NT2/D1 (cell line): ENCODE measurements at regions not wholly inside any gene's neighbourhood (a gene's known extent, or its start where the extent isn't known, plus 50 kb on each side); places are given as distances from the start of the nearest gene placed in this dataset.

Experiments
- DNase-seq: peaks from one replicate; pipeline ENCODE4 v3.0.0-alpha.2; 2011; ENCODE audit warnings: low read depth, low spot score
- H3K27me3 ChIP-seq: 2 replicates; pipeline ENCODE4 v1.6.0; 2011; ENCODE audit warnings: mild to moderate bottlenecking; ENCODE audit not compliant: insufficient read length, insufficient read depth
- H3K36me3 ChIP-seq: 2 replicates; pipeline ENCODE4 v1.6.1; 2011; ENCODE audit warnings: mild to moderate bottlenecking, low read length, mixed read lengths; ENCODE audit not compliant: insufficient read depth, insufficient read length
- H3K4me1 ChIP-seq: 2 replicates; pipeline ENCODE4 v1.5.1; 2011; ENCODE audit not compliant: insufficient read depth, insufficient read length
- H3K4me3 ChIP-seq: 2 replicates; pipeline ENCODE4 v1.5.1; 2011; ENCODE audit warnings: low read depth; ENCODE audit not compliant: insufficient read length
- H3K9ac ChIP-seq: 2 replicates; pipeline ENCODE4 v1.6.0; 2011; ENCODE audit warnings: low read depth; ENCODE audit not compliant: insufficient read length
- H3K9me3 ChIP-seq: 2 replicates; pipeline ENCODE4 v1.5.1; 2011; ENCODE audit warnings: mild to moderate bottlenecking, low read length; ENCODE audit not compliant: insufficient read depth
- SUZ12 ChIP-seq: IDR thresholded peaks from 2 replicates; pipeline ENCODE4 v1.6.1; 2011; ENCODE audit not compliant: insufficient read length, insufficient read depth; ENCODE audit errors: extremely low read depth
- YY1 ChIP-seq: IDR thresholded peaks from 2 replicates; pipeline ENCODE4 v1.6.1; 2011; ENCODE audit not compliant: insufficient read length, insufficient read depth
- ZNF274 ChIP-seq: IDR thresholded peaks from 2 replicates; pipeline ENCODE4 v1.6.1; 2011; ENCODE audit warnings: mild to moderate bottlenecking, low read depth, low read length

DNA sequence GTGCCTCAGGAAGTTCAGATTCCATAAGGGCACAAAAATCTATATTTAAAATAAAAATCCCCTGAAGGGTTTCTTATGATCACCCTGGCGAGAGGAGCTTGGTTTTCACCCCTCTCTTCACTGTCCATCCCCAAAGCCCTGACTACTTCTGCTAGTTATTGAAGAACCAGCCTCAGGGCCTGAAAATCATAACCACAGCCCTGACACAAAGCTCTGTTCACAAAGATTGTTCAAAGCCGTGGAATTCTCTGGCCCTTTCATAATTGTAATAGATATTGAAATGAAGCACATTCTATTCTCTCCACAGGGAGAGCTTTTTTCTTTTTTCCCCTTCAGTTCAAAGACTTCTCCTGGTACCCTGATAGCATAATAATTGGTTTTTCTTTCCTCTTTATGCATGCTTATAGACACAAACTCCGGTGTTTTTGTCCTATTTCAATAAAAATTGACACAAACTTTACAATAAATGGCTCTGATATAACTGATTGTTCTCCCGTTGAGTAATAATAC is 343.8 kb downstream of the CAAP1 start:
- Histone ChIP-seq H3K9me3 (no peaks in the 10 kb centered on the region), H3K27me3 (no peaks in the 10 kb centered on the region), H3K4me1 (no peaks in the 10 kb centered on the region), H3K4me3 (no peak overlapping the region), H3K36me3 (no peaks in the 10 kb centered on the region), H3K9ac (no peak overlapping the region)
- no peak for DNase-seq
- no peak for TF ChIP-seq ZNF274
- no peak for TF ChIP-seq YY1
- TF ChIP-seq SUZ12, result no peak

DNA sequence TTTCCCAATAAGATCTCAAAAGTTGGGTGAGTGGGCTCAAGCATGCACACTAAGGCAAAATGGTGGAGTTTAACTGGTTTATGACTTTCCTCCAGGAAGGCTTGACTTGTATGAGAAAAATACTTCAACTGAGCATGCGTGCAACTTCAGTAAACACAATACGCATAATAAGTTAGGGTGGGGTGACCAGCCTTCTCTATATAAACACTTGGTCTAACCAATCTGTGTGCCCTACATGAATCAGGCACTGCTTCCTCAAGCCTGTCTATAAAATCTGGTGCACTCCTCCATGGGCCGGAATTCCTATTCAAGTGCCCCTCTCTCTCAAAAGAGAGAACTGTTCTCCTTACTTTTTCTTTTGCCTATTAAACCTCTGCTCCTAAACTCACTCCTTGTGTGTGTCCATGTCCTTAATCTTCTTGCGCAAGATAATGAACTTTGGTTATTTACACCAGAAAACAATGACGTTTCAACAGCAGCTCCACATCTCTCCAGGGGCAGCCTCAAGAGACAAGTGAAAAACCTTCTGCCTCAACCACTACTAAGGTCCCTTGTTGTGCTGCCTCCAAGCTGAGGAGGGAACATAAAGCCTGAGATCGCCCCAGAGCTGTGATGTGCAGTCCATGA is 352.6 kb downstream of the CAAP1 start:
- TF ChIP-seq SUZ12 (no peak), YY1 (no peak), ZNF274 (no peak)

DNA sequence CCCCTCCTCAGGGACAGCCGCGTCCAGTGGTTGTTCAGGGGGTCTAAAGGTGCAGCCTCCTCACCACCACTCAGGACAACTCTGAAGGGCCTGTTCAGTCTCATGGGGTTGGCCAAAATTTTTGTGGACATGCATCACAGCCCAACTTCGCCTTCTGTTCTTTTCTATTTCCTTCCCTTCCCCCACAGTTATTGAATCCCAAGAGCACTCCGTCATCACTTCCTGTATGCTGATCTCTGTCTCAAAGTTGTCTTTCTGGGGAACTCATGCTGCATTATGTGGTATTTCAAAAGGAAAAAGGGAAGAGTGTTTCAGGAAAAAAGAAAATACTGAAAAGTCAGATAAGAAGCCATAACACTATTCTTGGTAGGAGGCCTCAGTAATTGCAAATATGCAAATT is 355.4 kb downstream of the CAAP1 start:
- no peaks in the 10 kb centered on the region for H3K9me3 ChIP-seq
- no peaks in the 10 kb centered on the region for H3K36me3 ChIP-seq
- H3K4me1 ChIP-seq, result no peaks in the 10 kb centered on the region
- no peak for TF ChIP-seq SUZ12
- TF ChIP-seq ZNF274, result no peak
- no peak for TF ChIP-seq YY1
- H3K4me3 ChIP-seq, result no peak overlapping the region
- H3K27me3 ChIP-seq, result no peaks in the 10 kb centered on the region
- H3K9ac ChIP-seq, result no peak overlapping the region
- DNase-seq, result no peak

More for the DNA sequence above, 352.6 kb downstream of the CAAP1 start:
- DNase-seq, result no peak
- no peaks in the 10 kb centered on the region for H3K27me3 ChIP-seq
- no peak overlapping the region for H3K9ac ChIP-seq
- H3K4me3 ChIP-seq, result no peak overlapping the region
- no peaks in the 10 kb centered on the region for H3K4me1 ChIP-seq
- H3K36me3 ChIP-seq, result no peaks in the 10 kb centered on the region
- no peaks in the 10 kb centered on the region for H3K9me3 ChIP-seq

DNA sequence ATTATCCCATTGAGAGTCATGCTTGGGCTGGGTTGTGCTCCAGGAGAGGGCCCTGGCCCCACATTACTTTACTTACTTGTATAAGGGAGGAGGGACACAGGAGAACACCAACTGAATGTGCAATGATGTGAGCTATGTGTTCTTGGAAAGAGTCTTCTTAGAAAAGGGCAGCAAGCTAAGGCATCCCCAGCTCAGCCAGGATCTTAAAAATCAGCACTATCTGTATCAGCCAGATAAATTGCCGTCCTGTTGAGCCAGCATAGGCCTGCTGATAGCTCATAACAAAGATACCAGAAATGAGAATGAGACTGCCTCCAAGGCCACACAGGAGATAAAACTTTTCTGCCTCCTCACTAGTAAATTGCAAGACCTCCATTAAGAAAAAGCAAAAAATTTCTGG is 357.5 kb downstream of the CAAP1 start:
- Histone ChIP-seq H3K27me3 (no peaks in the 10 kb centered on the region), H3K9ac (no peak overlapping the region), H3K36me3 (no peaks in the 10 kb centered on the region), H3K4me1 (no peaks in the 10 kb centered on the region), H3K4me3 (no peak overlapping the region), H3K9me3 (no peaks in the 10 kb centered on the region)
- DNase-seq, result no peak
- TF ChIP-seq ZNF274, result no peak
- TF ChIP-seq SUZ12, result no peak
- no peak for TF ChIP-seq YY1

DNA sequence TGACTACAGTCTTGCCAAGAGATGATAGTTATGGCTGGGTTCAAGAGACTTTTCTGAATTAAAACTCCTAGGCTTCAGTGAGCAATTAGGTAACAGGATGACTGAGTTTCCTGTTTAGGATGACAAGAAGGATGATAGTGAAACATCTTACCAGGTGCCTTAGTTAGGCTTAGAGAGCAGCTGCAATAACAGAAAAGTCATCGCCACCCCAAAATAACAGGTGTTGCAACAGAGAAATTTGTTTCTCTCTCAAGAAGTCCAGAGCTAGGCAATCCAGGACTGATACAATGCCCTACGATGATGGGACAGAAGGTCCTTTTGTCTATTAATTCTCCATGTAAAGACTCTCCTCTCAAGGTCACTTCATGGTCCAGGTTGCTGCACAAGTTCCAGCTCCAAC is 361.8 kb downstream of the CAAP1 start:
- Histone ChIP-seq H3K4me3 (no peak overlapping the region), H3K27me3 (no peaks in the 10 kb centered on the region), H3K9me3 (no peaks in the 10 kb centered on the region), H3K36me3 (no peaks in the 10 kb centered on the region), H3K4me1 (no peaks in the 10 kb centered on the region), H3K9ac (no peak overlapping the region)
- TF ChIP-seq YY1, result no peak
- no peak for DNase-seq

DNA sequence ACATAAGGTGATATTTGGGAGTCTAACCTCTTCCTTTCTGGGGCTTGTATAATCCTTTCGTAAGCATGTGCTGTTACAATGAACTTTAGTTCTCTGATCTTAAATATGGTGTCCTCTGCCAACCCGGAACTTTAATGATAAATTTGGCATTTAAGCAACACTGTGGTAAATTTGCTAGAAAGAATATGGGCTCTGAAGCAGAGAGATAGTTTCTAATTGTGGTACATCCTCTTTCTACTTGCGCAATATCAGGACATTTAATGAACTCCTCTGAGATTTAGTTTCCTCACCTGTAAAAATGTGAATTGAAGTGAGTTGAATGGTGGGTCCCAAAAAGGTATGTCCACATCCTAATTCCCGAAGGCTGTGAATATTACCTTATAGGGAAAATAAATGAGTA is 364.7 kb downstream of the CAAP1 start:
- TF ChIP-seq SUZ12 (no peak), YY1 (no peak), ZNF274 (no peak)
- no peaks in the 10 kb centered on the region for H3K36me3 ChIP-seq
- no peaks in the 10 kb centered on the region for H3K9me3 ChIP-seq
- DNase-seq, result no peak
- H3K9ac ChIP-seq, result no peak overlapping the region
- H3K4me3 ChIP-seq, result no peak overlapping the region
- H3K4me1 ChIP-seq, result no peaks in the 10 kb centered on the region
- H3K27me3 ChIP-seq, result no peaks in the 10 kb centered on the region

DNA sequence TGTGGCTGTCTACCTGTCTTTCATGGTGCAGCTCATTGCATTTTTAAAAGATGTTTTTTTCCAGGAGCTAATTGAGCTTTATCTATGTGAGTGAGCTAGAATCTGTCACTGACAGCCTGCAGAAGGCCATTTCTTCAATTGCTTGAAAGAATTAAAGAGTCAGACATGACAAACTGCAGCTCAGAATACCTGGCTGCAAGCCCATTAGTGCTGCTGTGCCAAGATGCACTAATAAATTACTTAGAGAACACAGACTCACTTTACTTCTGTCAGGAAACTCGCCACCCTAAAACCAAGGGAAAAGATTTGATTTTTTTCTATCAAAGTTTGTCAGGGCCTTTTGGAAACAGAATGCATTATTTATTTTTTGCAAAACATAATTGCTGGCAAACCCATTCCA is 368.3 kb downstream of the CAAP1 start:
- no peaks in the 10 kb centered on the region for H3K9me3 ChIP-seq
- DNase-seq, result no peak
- TF ChIP-seq ZNF274, result no peak
- H3K4me3 ChIP-seq, result no peak overlapping the region
- no peaks in the 10 kb centered on the region for H3K27me3 ChIP-seq
- H3K9ac ChIP-seq, result no peak overlapping the region
- no peaks in the 10 kb centered on the region for H3K4me1 ChIP-seq
- H3K36me3 ChIP-seq, result no peaks in the 10 kb centered on the region

DNA sequence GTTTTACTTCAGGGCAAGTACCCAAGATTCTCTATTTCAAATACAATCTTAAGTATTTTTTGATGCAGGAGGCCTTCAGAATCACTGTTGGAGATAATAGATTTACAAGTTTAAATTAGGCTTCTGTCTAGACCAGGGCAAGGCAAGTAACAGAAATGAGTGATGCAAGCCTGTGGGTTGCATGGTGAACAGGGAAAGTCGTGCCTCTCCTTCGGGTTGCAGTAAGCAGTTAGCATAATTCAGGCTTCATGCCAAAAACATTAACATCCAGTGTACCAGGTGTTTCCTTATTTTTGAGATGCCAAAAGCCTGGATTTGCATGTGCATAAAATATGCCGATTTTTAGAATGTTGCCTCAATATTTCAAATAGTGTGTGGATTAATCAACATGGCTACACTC is 369.0 kb downstream of the CAAP1 start:
- H3K9ac ChIP-seq, result no peak overlapping the region
- no peaks in the 10 kb centered on the region for H3K27me3 ChIP-seq
- H3K36me3 ChIP-seq, result no peaks in the 10 kb centered on the region
- no peak for TF ChIP-seq YY1
- TF ChIP-seq SUZ12, result no peak
- no peak for TF ChIP-seq ZNF274
- DNase-seq, result no peak
- no peaks in the 10 kb centered on the region for H3K9me3 ChIP-seq
- no peak overlapping the region for H3K4me3 ChIP-seq
- no peaks in the 10 kb centered on the region for H3K4me1 ChIP-seq
